GM12891 (cell line): ENCODE measurements at regions not wholly inside any gene's neighbourhood (a gene's known extent, or its start where the extent isn't known, plus 50 kb on each side); places are given as distances from the start of the nearest gene placed in this dataset.

Source experiments
- DNase-seq: peaks from one replicate; pipeline ENCODE4 v3.0.0; 2011; ENCODE audit warnings: low spot score; ENCODE audit not compliant: insufficient read length
- FAIRE-seq: peaks from 2 replicates; lab custom pipeline; 2011; peaks lifted over from hg19 to GRCh38; lab: Jason Lieb, UNC
- PAX5 ChIP-seq: IDR thresholded peaks from 2 replicates; pipeline ENCODE4 v1.6.1; 2011; ENCODE audit warnings: low read length, moderate library complexity, mild to moderate bottlenecking; ENCODE audit not compliant: insufficient read depth, severe bottlenecking
- POLR2A ChIP-seq: IDR thresholded peaks from 2 replicates; pipeline ENCODE4 v1.6.1; 2011; ENCODE audit warnings: low read depth, low read length, control low read depth
- POLR2AphosphoS5 ChIP-seq: IDR thresholded peaks from 2 replicates; pipeline ENCODE4 v1.6.1; 2011; ENCODE audit warnings: low read depth, low read length, control low read depth
- POU2F2 ChIP-seq: IDR thresholded peaks from 2 replicates; pipeline ENCODE4 v1.6.1; 2011; ENCODE audit warnings: low read depth, mild to moderate bottlenecking, control low read depth, low read length, moderate library complexity
- SPI1 ChIP-seq: IDR thresholded peaks from 2 replicates; pipeline ENCODE4 v1.6.1; 2011; ENCODE audit warnings: low read depth, low read length, control low read depth
- TAF1 ChIP-seq: IDR thresholded peaks from 2 replicates; pipeline ENCODE4 v1.6.1; 2011; ENCODE audit warnings: low read depth, low read length, control low read depth

DNA sequence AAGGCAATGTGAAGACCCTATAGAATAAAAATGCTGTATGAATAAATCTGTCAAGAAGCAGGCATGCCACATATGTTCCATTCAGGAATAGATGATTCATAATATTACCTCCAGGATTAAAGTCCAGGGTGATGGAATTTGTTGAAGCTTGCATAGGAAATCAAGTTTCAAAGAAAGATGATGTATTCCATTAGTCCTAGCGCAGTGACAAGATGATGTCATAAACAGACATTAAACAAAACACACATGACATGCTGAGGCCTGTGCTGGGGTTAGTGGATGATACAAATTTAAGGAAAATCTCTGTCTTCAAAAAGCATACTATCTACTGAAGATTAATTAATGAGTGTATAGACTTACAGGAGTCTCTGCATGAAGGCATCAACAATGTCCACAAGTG, 1025.2 kb downstream of the CDH11 start:
- TF ChIP-seq PAX5 (no peak), SPI1 (no peak), POLR2AphosphoS5 (no peak), POU2F2 (no peak), POLR2A (no peak), TAF1 (no peak)
- DNase-seq (no peak), FAIRE-seq (no peak)

DNA sequence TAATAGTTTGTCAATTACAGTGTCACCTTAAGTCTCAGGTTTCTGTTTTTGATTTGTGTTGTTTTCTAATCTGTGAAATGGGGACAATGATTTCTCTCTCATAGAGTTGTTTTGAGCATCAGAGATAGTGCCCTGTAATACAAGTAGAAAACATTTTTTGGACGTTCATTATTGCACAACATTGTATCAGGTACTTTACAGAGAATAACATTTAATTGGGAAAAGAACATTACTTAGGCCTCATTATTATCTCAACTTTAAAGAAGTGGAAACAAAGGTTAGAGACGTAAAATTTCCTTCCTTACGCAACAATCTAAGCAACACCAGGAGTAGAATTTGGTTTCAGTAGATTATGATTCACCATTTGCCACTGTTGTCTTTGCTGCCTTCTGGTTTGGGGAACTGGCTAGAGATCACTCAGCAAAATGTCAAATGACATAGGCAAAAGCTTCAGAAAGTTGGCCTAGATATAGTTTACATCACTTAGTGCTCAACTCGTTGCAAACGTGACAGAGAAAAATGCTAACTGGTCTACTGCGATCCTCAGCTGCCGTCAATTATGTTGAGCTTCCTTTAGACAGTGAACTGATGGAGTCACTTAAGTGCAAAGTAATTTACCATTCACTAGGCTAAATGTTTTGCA, 1026.8 kb downstream of the CDH11 start:
- DNase-seq (no peak), FAIRE-seq (no peak)
- TF ChIP-seq PAX5 (no peak), POU2F2 (no peak), POLR2AphosphoS5 (no peak), TAF1 (no peak), SPI1 (no peak), POLR2A (no peak)

DNA sequence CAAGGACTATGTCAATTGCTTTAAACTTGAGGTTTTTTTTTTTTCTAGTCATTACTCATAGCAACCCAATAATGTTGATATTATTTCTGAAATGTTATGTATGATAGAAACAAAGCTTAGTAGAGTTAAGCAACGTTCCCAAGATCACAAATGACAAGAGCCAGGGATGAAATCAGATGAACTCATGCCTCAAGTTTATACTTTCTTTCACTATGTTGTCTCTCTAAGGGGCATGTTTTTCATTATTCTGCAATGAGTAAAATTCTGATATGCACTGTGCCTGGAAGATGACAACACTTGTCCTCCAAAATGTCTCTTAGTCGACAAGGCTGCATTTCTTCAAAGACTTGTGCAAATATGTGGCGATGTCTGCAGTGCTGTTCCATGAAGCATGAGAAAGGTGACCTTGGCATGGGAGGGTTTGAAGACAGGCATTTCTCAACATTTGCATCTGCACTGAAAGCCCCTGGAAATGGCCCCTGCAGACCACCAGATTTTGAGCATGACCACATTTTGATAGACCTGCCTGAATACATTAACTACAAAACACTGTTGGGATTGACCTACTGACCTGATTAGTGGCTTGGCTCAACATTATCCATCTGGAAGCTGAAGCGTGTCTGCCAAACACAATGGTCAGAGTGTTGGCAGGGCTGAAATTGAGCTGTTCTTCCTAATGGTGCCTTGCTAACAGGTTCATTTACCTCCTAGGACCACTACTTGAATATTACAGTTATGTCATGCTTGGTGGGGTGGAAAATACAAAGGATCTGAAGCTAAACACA, 1027.5 kb downstream of the CDH11 start:
- FAIRE-seq, result no peak
- TF ChIP-seq PAX5 (no peak), POLR2A (no peak), SPI1 (no peak), TAF1 (no peak), POLR2AphosphoS5 (no peak), POU2F2 (no peak)
- no peak for DNase-seq

DNA sequence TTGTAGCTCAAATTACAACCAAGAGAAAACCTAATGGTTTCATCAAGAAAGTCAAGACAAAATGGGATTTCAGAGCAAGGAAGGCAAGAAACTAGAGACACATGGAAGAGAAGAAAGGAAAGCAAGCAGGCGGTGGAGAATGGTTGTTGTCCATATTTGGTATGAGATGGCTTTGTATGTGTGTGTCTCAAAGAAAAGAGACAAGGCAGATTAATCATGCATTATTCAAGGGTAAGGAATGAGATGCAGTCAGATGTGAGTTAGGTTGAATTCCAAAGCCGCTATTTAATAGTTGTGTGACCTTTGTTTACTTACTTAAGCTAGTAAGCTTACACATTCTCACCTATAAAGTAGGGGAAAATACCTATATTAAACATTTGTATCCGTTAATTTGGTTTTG, 1029.6 kb downstream of the CDH11 start:
- no peak for TF ChIP-seq POLR2A
- no peak for TF ChIP-seq TAF1
- no peak for TF ChIP-seq POU2F2
- TF ChIP-seq POLR2AphosphoS5, result no peak
- no peak for TF ChIP-seq SPI1
- TF ChIP-seq PAX5, result no peak
- FAIRE-seq, result no peak
- no peak for DNase-seq

DNA sequence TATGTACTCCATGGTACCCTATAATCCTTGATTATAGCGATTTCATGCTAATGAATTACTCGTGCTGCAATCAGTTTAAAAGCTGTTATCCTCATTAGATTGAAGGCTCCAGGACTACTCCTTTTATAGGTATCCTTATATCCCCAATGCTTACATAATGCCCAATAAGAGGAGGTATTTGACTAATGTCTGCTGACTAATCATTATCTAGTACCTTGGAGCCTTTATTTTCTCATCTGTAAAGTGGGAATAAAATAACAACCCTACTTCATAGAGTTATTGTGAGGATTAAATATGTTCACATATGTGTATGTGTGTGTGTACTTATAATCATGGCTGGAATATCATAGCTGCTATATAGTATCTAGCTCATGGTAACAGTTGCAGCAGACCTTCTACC, 1031.5 kb downstream of the CDH11 start:
- DNase-seq (no peak), FAIRE-seq (no peak)
- TF ChIP-seq TAF1, result no peak
- no peak for TF ChIP-seq PAX5
- no peak for TF ChIP-seq POLR2A

DNA sequence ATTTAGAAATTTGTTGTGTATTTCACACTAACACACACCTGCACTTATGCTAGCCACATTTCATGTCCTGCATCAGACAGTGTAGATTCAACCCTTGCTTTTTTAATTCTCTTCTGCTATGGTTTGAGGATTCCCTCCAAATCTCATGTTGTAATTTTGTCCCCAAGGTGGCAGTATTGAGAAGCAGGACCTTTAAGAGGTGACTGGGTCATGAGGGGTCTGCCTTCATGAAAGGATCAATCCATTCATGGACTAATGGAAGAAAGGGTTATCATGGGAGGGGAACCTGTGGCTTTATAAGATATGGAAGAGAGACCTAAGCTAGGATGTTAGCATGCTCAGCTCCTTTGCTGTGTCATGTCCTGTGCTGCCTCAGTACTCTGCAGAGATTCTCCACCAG, 1032.2 kb downstream of the CDH11 start:
- no peak for FAIRE-seq
- DNase-seq, result no peak
- TF ChIP-seq POLR2A (no peak), POU2F2 (no peak)

DNA sequence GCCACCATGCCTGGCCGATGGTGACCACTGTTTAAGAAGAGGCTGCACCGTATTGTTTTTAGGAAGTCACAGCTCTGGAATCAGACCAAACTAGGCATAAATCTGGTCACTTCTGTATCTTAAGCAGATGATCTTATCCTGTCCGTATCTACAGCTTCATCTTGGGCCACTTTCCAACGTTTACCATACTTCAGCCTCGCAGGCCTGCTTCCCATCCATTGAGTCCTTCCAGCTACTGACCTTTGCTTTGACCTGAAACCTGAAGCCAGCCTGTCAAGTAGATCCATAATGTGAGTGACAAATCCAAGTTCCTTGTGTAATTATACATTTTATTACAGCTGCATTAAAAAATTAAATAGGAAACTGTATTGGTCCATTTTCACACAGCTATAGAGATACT, 1033.0 kb downstream of the CDH11 start:
- FAIRE-seq (no peak), DNase-seq (no peak)
- TF ChIP-seq PAX5 (no peak), TAF1 (no peak), POLR2A (no peak), SPI1 (no peak), POLR2AphosphoS5 (no peak), POU2F2 (no peak)

DNA sequence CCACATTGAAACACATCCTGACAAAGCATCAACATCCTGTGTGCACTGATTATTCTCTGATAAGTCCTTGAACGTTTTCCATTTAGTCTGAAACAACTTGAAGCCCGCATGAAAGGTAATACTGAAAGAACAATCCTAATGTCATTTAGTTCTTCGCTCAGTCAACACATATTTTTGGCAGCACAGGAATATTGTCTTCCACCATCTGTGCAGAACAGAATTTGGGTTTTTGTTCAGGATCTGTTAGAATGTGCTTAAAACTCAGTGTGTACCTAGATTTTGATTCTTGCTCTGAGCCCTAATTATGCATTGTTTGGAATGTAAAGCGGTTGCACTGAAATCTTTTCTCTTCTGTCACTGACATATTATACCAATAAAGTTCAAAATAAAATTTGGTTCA, 1036.6 kb downstream of the CDH11 start:
- FAIRE-seq, result no peak
- DNase-seq, result no peak
- TF ChIP-seq POU2F2, result no peak
- TF ChIP-seq TAF1, result no peak
- TF ChIP-seq PAX5, result no peak
- no peak for TF ChIP-seq POLR2A
- no peak for TF ChIP-seq POLR2AphosphoS5
- no peak for TF ChIP-seq SPI1

DNA sequence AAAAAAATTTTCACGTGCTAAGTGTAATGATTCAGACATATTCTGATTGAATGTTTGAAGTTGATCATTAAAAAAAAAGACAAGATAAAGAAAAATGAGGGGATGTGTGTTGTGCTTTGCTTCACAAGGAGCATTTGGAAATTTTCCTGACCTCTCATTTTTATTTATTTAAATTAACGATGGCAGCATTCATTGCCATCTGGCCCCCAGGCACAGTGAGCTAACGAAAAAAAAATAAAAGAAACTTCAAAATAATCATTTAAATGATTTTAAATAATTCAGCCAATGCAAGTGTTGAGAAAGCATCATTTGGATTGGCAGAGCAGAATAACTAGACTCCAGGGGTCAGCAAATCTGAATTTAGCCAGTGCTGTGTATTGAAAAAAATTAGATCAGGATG, 1037.2 kb downstream of the CDH11 start:
- DNase-seq (no peak), FAIRE-seq (no peak)
- TF ChIP-seq PAX5 (no peak), POLR2AphosphoS5 (no peak), SPI1 (no peak), TAF1 (no peak), POLR2A (no peak), POU2F2 (no peak)
